Amniotic epithelial cell (primary cell): ENCODE measurements at regions not wholly inside any gene's neighbourhood (a gene's known extent, or its start where the extent isn't known, plus 50 kb on each side); places are given as distances from the start of the nearest gene placed in this dataset.

ENCODE experiments used
- DNase-seq: peaks from one replicate; pipeline ENCODE4 v3.0.0-alpha.2; 2010; ENCODE audit warnings: low read depth

- no peak for DNase-seq
Observed at GRCh38 chr18:39751921-39752320, 2186.3 kb upstream of the CELF4 start.

GRCh38 chr18:39751161-39751560 lies 2185.6 kb upstream of the CELF4 start:
- DNase-seq = peak; percentile 53

- DNase-seq = no peak
Observed at GRCh38 chr18:39749154-39749553, 2183.6 kb upstream of the CELF4 start.

DNA sequence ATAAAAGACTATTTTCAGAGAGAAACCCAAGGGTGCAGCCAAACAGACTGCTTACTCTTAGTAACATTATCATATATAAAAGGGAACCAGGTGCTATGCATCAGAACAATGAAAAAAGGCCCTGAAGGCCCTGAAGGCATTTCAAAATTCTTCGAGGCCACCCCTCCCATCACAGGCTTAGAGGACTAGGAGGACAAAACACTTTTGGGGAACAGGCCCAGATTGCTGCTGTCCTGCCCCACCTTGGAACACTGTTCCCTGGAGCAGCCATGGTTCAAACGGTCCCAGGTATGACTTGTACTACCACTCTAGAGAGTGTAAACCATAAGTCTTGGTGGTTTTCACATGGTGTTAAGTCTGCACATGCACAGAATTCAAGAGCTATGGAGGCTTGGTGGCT lies 2183.1 kb upstream of the CELF4 start:
- DNase-seq = no peak

- DNase-seq = no peak
Observed at GRCh38 chr18:39746201-39746600, 2180.6 kb upstream of the CELF4 start.

DNA sequence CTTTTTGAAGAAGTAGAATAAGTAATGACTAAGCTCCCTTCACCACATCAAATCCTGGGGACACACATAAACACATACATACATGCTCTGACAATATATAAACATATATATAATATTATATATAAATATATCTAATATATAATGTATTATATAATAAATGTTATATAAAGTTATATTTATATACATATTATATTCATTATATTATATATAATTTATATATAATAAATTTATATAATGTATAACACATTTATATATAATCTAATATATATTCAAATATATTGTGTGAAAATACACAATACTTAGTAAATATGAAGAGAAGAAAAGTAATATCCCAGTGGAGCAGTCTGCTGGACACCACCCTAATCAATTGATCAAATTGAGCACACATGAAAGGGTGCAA lies 2177.9 kb upstream of the CELF4 start:
- no peak for DNase-seq

DNA sequence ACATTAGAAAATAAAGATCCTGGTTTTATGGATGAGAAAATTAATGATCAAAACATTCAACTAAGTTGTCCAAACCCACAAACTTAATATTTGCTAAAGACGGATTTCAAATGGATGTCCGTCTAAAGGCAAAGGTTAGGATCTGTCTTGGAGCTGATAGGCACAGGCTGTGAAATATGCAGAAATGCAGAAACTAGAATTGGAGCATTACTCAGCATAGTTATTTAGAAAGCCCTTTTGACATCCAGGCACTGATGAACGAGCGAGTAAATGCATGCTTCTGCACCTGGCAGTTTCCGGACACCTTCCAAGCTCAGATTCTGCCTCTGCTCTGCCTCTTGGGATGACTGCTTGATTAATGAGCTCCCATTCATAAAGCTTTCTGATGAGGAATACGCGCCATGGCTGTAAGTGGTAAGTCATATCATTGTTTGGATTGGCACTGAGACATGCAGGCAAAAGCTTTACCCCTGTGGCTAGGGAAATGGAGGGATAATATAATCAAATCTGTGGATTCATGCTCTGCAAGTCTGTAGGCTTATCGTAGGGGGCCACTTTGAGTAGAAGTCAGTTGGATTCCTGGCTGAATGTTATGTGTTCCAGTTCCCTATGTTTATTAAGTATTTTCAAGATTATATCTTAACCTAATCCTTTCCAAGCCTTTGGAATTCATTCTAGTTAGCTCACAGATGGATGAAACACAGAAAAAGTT lies 2176.3 kb upstream of the CELF4 start:
- peak; percentile 75 for DNase-seq

DNA sequence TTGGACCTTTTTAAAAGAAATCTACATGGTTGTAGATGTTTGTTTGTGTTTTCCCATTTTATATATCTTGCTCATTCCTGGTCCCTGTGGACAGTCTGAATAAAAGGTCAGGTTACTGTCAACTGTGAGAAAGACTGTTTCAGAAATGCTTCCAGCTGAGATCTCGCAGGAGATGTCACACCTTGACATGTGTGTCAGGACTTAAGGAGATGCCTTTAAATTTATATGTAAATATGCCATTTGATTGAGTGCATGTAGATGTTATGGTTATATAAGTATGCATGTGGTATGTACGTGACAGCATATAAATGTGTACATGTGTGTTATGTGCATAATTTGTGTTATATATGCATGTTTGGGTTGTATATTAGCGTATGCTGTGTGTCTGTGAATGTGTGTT lies 2172.3 kb upstream of the CELF4 start:
- DNase-seq = no peak

- DNase-seq = no peak
Observed at GRCh38 chr18:39732918-39733317, 2167.3 kb upstream of the CELF4 start.

GRCh38 chr18:39730606-39731005 lies 2165.0 kb upstream of the CELF4 start:
- peak; percentile 23 for DNase-seq

GRCh38 chr18:39724652-39725051 lies 2159.1 kb upstream of the CELF4 start:
- DNase-seq = no peak

GRCh38 chr18:39721712-39722111 lies 2156.1 kb upstream of the CELF4 start:
- DNase-seq = peak; percentile 19

- DNase-seq = no peak
Observed at GRCh38 chr18:39713961-39714360, 2148.4 kb upstream of the CELF4 start.

- no peak for DNase-seq
Observed at GRCh38 chr18:39711701-39712100, 2146.1 kb upstream of the CELF4 start.

DNA sequence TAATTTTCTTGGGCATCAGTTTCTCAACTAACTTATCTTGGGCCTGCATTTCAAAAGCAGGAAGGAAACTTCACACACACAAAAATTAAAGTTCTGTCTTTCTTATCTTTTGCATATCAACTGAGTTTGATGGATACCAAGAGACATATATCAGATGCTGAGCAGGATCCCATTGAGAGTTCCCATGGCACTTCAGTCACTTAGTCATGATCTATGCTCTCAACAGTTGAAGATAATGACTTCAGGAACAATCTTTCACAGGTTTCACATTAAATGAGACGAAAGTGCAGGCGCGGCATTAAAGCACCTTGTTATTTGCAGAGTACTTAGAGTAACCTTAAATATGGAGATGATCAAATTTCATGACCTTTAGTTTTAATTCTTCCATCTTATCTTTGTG lies 2139.8 kb upstream of the CELF4 start:
- no peak for DNase-seq

GRCh38 chr18:39702888-39703287 lies 2137.3 kb upstream of the CELF4 start:
- no peak for DNase-seq

- DNase-seq = peak; percentile 49
Observed at GRCh38 chr18:39701839-39702238, 2136.2 kb upstream of the CELF4 start.

- DNase-seq = no peak
Observed at GRCh38 chr18:39701055-39701783, 2135.6 kb upstream of the CELF4 start.

- no peak for DNase-seq
Observed at GRCh38 chr18:39699340-39699964, 2133.9 kb upstream of the CELF4 start.

GRCh38 chr18:39698436-39698835 lies 2132.8 kb upstream of the CELF4 start:
- DNase-seq = peak; percentile 59

DNA sequence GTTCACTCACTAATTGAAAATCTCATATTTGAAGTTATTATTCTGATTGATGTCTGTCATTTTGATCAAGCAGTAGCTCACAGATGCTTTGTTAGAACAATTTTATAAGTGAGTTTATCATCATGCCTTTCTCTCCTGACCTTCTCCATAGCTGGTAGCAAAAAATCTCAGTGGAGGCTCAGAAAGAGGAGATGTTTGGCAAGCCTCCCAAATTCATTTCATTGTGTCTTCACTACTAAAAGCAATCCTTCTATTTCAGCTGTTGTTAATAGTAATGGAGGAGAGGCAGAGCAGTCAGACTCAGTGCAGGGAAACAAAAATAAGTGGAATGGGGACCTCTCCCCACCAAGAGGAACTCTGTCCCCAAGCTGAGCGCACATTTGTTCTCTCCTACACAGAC lies 2127.8 kb upstream of the CELF4 start:
- DNase-seq = no peak

DNA sequence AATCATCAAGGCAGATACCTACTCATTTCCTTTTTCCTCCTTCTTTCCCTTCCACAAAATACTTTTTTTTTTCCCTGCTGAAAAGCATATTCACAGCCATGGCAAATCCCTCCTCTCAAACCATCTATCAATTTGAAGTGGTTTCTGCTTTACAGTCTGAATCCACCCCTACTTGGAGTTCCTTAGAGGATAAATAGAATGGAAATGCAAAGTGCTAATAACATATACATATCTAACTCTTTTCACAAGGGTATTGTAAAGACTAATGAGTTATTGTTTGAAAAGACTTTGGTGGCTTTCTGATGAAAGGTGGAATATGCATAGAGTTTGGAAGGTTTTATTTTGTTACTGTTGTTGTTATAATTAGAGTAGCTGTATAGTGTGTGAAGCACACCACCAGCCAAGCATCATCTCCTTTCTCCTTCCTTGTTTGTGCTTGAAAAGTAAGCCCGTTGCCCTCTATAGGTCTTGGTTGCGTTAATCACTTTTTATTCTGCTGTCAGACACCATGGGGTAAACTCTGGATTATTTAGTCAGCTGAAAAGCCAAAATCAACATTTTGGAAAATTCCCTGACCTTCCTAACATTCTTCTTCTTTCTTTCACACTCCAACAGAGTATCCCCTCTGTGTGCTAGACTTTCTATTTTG lies 2126.9 kb upstream of the CELF4 start:
- DNase-seq = no peak
